Lower lobe of right lung (tissue), 2 donors: ENCODE measurements at regions not wholly inside any gene's neighbourhood (a gene's known extent, or its start where the extent isn't known, plus 50 kb on each side); places are given as distances from the start of the nearest gene placed in this dataset.

ENCODE experiments used
- ATAC-seq, 2 donors: fragments of 200-7000 bp; cut with Tn5 transposase; one replicate each; pipeline ENCODE4 v1.9.1; 2020 to 2022; ENCODE audit warnings: mild to moderate bottlenecking in 2 of 2, moderate library complexity in 2 of 2
- DNase-seq: peaks from one replicate; pipeline ENCODE4 v3.0.0-alpha.2; 2020
- H3K27ac ChIP-seq: fragments of 200-600 bp; one replicate; pipeline ENCODE4 v1.8.0; 2022
- H3K27me3 ChIP-seq: fragments of 200-600 bp; one replicate; pipeline ENCODE4 v1.8.0; 2022; ENCODE audit warnings: low read depth
- H3K36me3 ChIP-seq: fragments of 200-600 bp; one replicate; pipeline ENCODE4 v1.8.0; 2022; ENCODE audit warnings: mild to moderate bottlenecking
- H3K4me1 ChIP-seq: fragments of 200-600 bp; one replicate; pipeline ENCODE4 v1.8.0; 2022
- H3K4me3 ChIP-seq: fragments of 200-600 bp; one replicate; pipeline ENCODE4 v1.8.0; 2022; ENCODE audit warnings: mild to moderate bottlenecking
- H3K9me3 ChIP-seq: fragments of 200-600 bp; one replicate; pipeline ENCODE4 v1.8.0; 2022
- CTCF ChIP-seq: fragments of 200-600 bp; IDR thresholded peaks from one replicate; pipeline ENCODE4 v1.8.0; 2022; ENCODE audit warnings: antibody characterized with exemption, mild to moderate bottlenecking
- intact Hi-C: fragments of 100-400 bp; cut with DNase I; formaldehyde crosslinking; loops from one replicate; pipeline ENCODE4 v1.11.0; 2022
- donor health status: DM: no; HTN: yes; CAD: no; lungs with severe emphysema.

- intact Hi-C loops: no loop called here
- DNase-seq (no peak), ATAC-seq (no peak)
- H3K36me3 ChIP-seq: no peaks in the 10 kb centered on the region
- H3K27me3 ChIP-seq: no peaks in the 10 kb centered on the region
- H3K27ac ChIP-seq: no peak overlapping the region
- no peak for TF ChIP-seq CTCF
- no peaks in the 10 kb centered on the region for H3K9me3 ChIP-seq
- H3K4me3 ChIP-seq: no peak overlapping the region
- no peaks in the 10 kb centered on the region for H3K4me1 ChIP-seq
Observed at GRCh38 chr5:39661026-39661779, 236.4 kb upstream of the DAB2 start.

GRCh38 chr5:39660020-39660419 lies 235.2 kb upstream of the DAB2 start:
- intact Hi-C loops: no loop called here

DNA sequence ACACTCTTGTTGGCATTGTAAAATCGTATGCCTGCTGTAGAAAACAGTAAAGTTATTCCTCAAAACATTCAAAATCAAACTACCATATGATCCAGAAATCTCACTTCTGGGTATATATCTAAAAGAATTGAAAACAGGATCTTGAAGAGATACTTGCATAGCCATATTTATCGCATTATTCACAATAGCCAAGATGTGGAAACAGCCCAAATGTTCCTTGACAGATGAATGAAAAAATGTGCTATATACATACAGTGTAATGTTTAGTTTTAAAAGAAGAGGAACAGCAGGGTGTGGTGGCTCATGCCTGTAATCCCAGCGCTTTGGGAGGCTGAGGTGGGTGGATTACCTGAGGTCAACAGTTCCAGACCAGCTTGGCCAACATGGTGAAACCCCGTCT lies 234.1 kb upstream of the DAB2 start:
- H3K36me3 ChIP-seq: no peaks in the 10 kb centered on the region
- ATAC-seq (no peak), DNase-seq (no peak)
- TF ChIP-seq CTCF: no peak
- H3K4me3 ChIP-seq: no peak overlapping the region
- no peaks in the 10 kb centered on the region for H3K27me3 ChIP-seq
- no peaks in the 10 kb centered on the region for H3K4me1 ChIP-seq
- intact Hi-C loops: no loop called here
- H3K27ac ChIP-seq: no peak overlapping the region
- no peaks in the 10 kb centered on the region for H3K9me3 ChIP-seq

More at GRCh38 chr5:39660020-39660419, 235.2 kb upstream of the DAB2 start:
- H3K36me3 ChIP-seq: no peaks in the 10 kb centered on the region
- DNase-seq (no peak), ATAC-seq (no peak)
- H3K4me1 ChIP-seq: no peaks in the 10 kb centered on the region
- H3K4me3 ChIP-seq: no peak overlapping the region
- TF ChIP-seq CTCF: no peak
- H3K27ac ChIP-seq: no peak overlapping the region
- H3K9me3 ChIP-seq: no peaks in the 10 kb centered on the region
- H3K27me3 ChIP-seq: no peaks in the 10 kb centered on the region

GRCh38 chr5:39657943-39658342 lies 233.2 kb upstream of the DAB2 start:
- no peaks in the 10 kb centered on the region for H3K4me1 ChIP-seq
- H3K4me3 ChIP-seq: no peak overlapping the region
- no peak for ATAC-seq
- no peaks in the 10 kb centered on the region for H3K9me3 ChIP-seq
- H3K27ac ChIP-seq: no peak overlapping the region
- intact Hi-C loops: no loop called here
- no peak for TF ChIP-seq CTCF
- DNase-seq: no peak
- no peaks in the 10 kb centered on the region for H3K27me3 ChIP-seq
- H3K36me3 ChIP-seq: no peaks in the 10 kb centered on the region

GRCh38 chr5:39656600-39656999 lies 231.8 kb upstream of the DAB2 start:
- H3K27ac ChIP-seq: no peak overlapping the region
- H3K36me3 ChIP-seq: no peaks in the 10 kb centered on the region
- no peaks in the 10 kb centered on the region for H3K9me3 ChIP-seq
- H3K27me3 ChIP-seq: no peaks in the 10 kb centered on the region
- H3K4me1 ChIP-seq: no peaks in the 10 kb centered on the region
- no peak for DNase-seq
- ATAC-seq: no peak
- intact Hi-C loops: no loop called here
- H3K4me3 ChIP-seq: no peak overlapping the region
- TF ChIP-seq CTCF: no peak
